ENCODE measurements at regions not wholly inside any gene's neighbourhood (a gene's known extent, or its start where the extent isn't known, plus 50 kb on each side); places are given as distances from the start of the nearest gene placed in this dataset.

- Histone ChIP-seq H3K9me2 (ENCODE audit: insufficient read depth, low read length) (no peaks in the 10 kb centered on the region), H3K36me3 (ENCODE audit: insufficient read depth, low read length) (no peaks in the 10 kb centered on the region), H3K27me3 (ENCODE audit: insufficient read depth, low read depth, low read length) (no peaks in the 10 kb centered on the region), H2AFZ (ENCODE audit: low read depth, low read length) (no peak overlapping the region), H3K9ac (ENCODE audit: low read length) (no peak overlapping the region), H3K9me3 (ENCODE audit: low read length) (no peaks in the 10 kb centered on the region), H3K4me3 (ENCODE audit: low read length) (no peak overlapping the region), H3K4me2 (ENCODE audit: low read length) (no peak overlapping the region), H4K20me1 (ENCODE audit: insufficient read depth) (no peaks in the 10 kb centered on the region), H3K27ac (ENCODE audit: low read length) (no peak overlapping the region), H3F3A (ENCODE audit: insufficient read depth, low read length, poor library complexity, severe bottlenecking) (no peaks in the 10 kb centered on the region), H3K79me2 (replicated peaks; ENCODE audit: insufficient read depth, low read length) (no peaks in the 10 kb centered on the region)
- no peak for TF ChIP-seq POLR2AphosphoS5 (IDR thresholded peaks at IDR 0.05)
- no peak for TF ChIP-seq SMC3 (conservative IDR thresholded peaks at IDR 0.05; ENCODE audit: poor library complexity)
- no peak for TF ChIP-seq CTCF (IDR thresholded peaks at IDR 0.05; ENCODE audit: poor library complexity, severe bottlenecking)
- no peak for TF ChIP-seq TAF1 (IDR thresholded peaks at IDR 0.05; ENCODE audit: low read depth)
- no peak for TF ChIP-seq RAD21 (conservative IDR thresholded peaks at IDR 0.05)
- TF ChIP-seq EZH2 (IDR thresholded peaks at IDR 0.05; ENCODE audit: borderline replicate concordance, insufficient read depth, low read length, poor library complexity, severe bottlenecking) = no peak
- no peak for TF ChIP-seq MXI1 (conservative IDR thresholded peaks at IDR 0.05; ENCODE audit: poor library complexity, severe bottlenecking)
- no peak for TF ChIP-seq EP300 (conservative IDR thresholded peaks at IDR 0.05; ENCODE audit: poor library complexity, severe bottlenecking)
- TF ChIP-seq REST (IDR thresholded peaks at IDR 0.05; ENCODE audit: borderline replicate concordance) = no peak
Measured at GRCh38 chr12:9364224-9365176, 156.3 kb upstream of the PZP start.

- H4K20me1 ChIP-seq (ENCODE audit: insufficient read depth) = no peaks in the 10 kb centered on the region
- H3K36me3 ChIP-seq (ENCODE audit: insufficient read depth, low read length) = no peaks in the 10 kb centered on the region
- no peak overlapping the region for H2AFZ ChIP-seq (ENCODE audit: low read depth, low read length)
- no peak overlapping the region for H3K4me2 ChIP-seq (ENCODE audit: low read length)
- no peak overlapping the region for H3K4me3 ChIP-seq (ENCODE audit: low read length)
- TF ChIP-seq MXI1 (conservative IDR thresholded peaks at IDR 0.05; ENCODE audit: poor library complexity, severe bottlenecking) = no peak
- TF ChIP-seq CTCF (IDR thresholded peaks at IDR 0.05; ENCODE audit: poor library complexity, severe bottlenecking) = no peak
- no peak for TF ChIP-seq RAD21 (conservative IDR thresholded peaks at IDR 0.05)
- no peak for TF ChIP-seq SMC3 (conservative IDR thresholded peaks at IDR 0.05; ENCODE audit: poor library complexity)
- TF ChIP-seq POLR2AphosphoS5 (IDR thresholded peaks at IDR 0.05) = no peak
- TF ChIP-seq EP300 (conservative IDR thresholded peaks at IDR 0.05; ENCODE audit: poor library complexity, severe bottlenecking) = no peak
- no peak for TF ChIP-seq EZH2 (IDR thresholded peaks at IDR 0.05; ENCODE audit: borderline replicate concordance, insufficient read depth, low read length, poor library complexity, severe bottlenecking)
- no peak for TF ChIP-seq TAF1 (IDR thresholded peaks at IDR 0.05; ENCODE audit: low read depth)
- TF ChIP-seq REST (IDR thresholded peaks at IDR 0.05; ENCODE audit: borderline replicate concordance) = no peak
- H3K27ac ChIP-seq (ENCODE audit: low read length) = no peak overlapping the region
- no peaks in the 10 kb centered on the region for H3F3A ChIP-seq (ENCODE audit: insufficient read depth, low read length, poor library complexity, severe bottlenecking)
- H3K9me2 ChIP-seq (ENCODE audit: insufficient read depth, low read length) = no peaks in the 10 kb centered on the region
- no peak overlapping the region for H3K9ac ChIP-seq (ENCODE audit: low read length)
- no peaks in the 10 kb centered on the region for H3K79me2 ChIP-seq (replicated peaks; ENCODE audit: insufficient read depth, low read length)
- no peaks in the 10 kb centered on the region for H3K9me3 ChIP-seq (ENCODE audit: low read length)
- H3K27me3 ChIP-seq (ENCODE audit: insufficient read depth, low read depth, low read length) = no peaks in the 10 kb centered on the region
Measured at GRCh38 chr12:9363145-9363544, 154.9 kb upstream of the PZP start.
